ENCODE measurements at regions not wholly inside any gene's neighbourhood (a gene's known extent, or its start where the extent isn't known, plus 50 kb on each side); places are given as distances from the start of the nearest gene placed in this dataset.
"Not testable (repeated sequence)": the region's sequence is repeated elsewhere in the genome, so short reads cannot be mapped to it uniquely, and the experiment has no call there.

- DNase-seq (ENCODE audit: low spot score): no peak
Measured at GRCh38 chr3:194950906-194951628, 265.4 kb downstream of the FAM43A start.

GRCh38 chr3:194951629-194951920, 265.9 kb downstream of the FAM43A start:
- not testable (repeated sequence) for DNase-seq (ENCODE audit: low spot score)

GRCh38 chr3:194951931-194952582, 266.4 kb downstream of the FAM43A start:
- no peak for DNase-seq (ENCODE audit: low spot score)

- DNase-seq (ENCODE audit: low spot score): no peak
Measured at GRCh38 chr3:194952841-194953241, 267.2 kb downstream of the FAM43A start.

DNA sequence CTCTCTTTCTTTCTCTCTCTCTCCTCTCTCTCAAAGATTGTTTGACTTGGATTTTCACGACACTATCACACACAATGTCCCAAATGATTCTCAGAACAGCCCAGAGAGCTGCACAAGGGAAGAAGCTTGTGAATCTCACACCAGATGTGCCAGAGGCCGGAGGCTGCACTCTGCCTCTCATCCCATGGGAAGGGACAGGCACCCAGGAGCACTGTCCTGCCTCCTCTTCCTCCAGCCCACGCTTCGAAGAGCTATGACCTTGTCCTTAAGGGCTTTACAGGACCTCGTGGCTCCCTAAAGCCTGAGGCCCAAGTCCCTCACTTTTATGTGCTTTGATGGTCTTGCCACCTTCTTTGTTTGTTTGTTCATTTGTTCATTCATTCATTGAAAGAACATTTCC, 267.6 kb downstream of the FAM43A start:
- no peak for DNase-seq (ENCODE audit: low spot score)

DNA sequence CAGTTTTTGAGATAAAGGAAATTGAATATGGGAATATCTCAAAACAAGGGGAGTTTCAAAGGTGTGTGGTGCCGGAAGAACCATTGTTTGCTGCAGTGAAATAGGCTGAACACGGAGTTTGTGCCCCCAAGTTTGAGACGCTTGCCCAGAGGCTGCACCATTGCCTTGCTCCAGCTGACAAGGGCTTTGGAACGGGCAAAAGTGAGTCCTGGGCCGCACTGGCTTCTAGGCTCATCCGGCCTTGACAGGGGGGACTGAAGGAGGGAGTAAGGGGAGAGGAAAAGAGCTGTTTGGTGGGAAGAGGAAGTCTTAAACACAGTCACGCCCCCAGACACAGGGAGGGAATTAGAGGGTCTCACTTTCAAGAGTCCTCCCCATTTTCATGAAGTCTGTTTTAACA, 269.9 kb downstream of the FAM43A start:
- no peak for DNase-seq (ENCODE audit: low spot score)

DNA sequence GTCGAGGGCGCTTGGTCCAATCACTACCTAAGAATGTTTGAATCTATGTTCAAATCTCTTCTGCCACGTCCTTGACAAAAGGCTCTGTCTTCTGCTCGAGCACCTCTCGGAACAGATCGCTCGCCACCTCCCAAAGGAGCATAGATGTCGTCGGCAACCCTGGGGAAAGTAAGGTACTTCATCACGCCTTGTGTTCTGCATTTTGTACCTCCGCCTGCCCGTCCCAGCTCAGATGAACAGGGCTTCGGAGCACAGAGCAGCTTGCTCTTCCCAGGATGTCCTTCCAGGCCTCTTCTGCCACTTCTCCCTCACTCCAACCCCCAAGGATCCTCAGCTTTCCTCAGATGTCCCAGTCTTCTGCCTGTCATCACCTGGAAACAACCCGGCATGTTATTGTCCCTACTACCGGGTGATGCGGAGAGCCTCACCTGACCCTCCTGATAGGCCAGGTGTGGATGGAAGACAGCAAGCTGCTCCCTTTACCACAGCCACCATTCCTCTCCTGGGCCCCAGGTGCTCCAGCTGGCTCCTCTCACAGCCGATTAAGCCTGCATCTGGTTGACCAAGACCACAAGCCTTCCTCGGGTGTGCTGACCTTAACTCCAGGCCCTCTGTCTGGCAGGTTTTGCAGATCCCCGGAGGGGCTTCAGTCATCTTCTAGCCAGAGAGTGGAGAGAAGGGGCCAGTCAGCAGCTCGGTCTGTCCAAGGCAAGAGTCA, 270.5 kb downstream of the FAM43A start:
- DNase-seq (ENCODE audit: low spot score): no peak

- DNase-seq (ENCODE audit: low spot score): no peak
Measured at GRCh38 chr3:194956697-194957396, 271.2 kb downstream of the FAM43A start.

- no peak for DNase-seq (ENCODE audit: low spot score)
Measured at GRCh38 chr3:194957743-194958240, 272.1 kb downstream of the FAM43A start.

DNA sequence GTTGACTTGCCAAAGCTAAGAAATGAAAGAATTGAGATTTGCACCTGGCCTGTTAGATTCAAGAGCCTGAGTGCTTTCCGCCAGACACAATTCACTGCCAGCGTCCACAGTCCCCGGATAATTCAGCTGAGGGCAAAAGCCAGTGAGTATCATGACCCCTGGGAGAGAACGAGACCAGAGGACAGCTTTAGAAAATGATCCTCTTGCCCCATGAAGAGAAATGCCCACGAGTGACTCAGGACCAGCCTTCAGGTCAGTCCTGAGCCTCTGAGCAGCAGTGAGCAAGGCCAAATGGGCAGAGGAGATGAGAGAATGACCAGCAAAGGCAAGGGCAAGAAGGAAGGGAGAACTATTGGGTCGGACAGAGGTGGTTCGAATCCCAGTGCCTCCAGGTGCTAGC, 273.5 kb downstream of the FAM43A start:
- DNase-seq (ENCODE audit: low spot score): no peak

- DNase-seq (ENCODE audit: low spot score): not testable (repeated sequence)
Measured at GRCh38 chr3:194959666-194960065, 274.0 kb downstream of the FAM43A start.

- no peak for DNase-seq (ENCODE audit: low spot score)
Measured at GRCh38 chr3:194960446-194961032, 274.9 kb downstream of the FAM43A start.

- DNase-seq (ENCODE audit: low spot score): no peak
Measured at GRCh38 chr3:194961149-194961548, 275.5 kb downstream of the FAM43A start.

DNA sequence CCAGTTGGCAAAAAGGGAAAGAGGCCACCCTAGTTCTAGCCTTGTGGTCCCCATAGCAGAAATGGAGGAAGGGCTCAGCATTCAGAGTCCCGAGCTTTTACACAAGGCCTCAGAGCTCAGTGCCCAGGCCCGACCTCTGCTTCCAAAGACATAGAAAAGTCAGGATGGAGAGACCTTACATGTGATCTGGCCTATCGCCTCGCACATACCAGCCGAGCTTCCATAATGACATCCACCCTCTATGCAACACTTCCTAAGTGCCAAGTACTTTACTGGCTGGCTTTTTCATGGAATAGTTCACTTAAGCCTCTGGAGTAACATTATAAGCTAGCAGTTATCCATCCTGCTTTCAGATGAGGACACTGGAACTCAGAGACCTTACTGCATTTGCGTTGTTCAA, 275.9 kb downstream of the FAM43A start:
- DNase-seq (ENCODE audit: low spot score): no peak

DNA sequence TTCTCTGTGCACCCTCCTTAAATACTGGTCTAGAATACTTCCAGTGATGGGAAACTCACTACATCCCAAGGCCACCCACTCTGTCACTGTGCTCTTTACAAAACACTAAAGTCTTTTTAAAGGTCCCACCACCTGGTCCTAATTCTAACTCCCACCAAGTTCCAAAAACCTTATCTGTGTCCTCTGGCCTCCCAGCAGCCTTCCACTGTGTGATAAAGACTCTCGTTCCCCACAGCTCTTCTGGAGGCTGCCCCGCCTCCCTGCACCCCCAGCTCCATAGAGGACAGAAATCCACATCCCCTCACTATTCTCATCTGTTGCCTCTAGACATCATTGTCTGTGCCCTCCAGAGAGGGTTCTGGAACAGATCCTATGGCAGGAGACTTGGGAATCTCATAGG, 276.4 kb downstream of the FAM43A start:
- DNase-seq (ENCODE audit: low spot score): no peak

- no peak for DNase-seq (ENCODE audit: low spot score)
Measured at GRCh38 chr3:194964809-194965208, 279.1 kb downstream of the FAM43A start.

GRCh38 chr3:194967151-194968117, 281.8 kb downstream of the FAM43A start:
- DNase-seq (ENCODE audit: low spot score): no peak

DNA sequence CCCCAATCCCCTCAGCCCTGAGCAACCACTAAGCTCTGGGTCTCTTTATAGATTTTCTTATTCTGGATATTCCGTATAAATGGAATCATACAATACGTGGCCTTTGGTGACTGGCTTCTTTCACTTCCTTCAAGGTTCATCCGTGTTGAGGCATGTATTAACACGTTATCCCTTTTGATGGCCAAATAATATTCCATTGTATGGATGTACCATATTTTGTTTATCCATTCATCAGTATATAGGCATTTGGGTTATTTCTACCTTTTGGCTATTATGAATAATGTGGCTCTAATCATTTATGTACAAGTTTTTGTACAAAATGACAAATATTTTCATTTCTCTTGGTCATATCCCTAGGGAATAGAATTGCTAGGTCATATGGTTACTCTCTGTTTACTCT, 284.4 kb downstream of the FAM43A start:
- no peak for DNase-seq (ENCODE audit: low spot score)

- no peak for DNase-seq (ENCODE audit: low spot score)
Measured at GRCh38 chr3:194971009-194971408, 285.3 kb downstream of the FAM43A start.

GRCh38 chr3:194971965-194972364, 286.3 kb downstream of the FAM43A start:
- no peak for DNase-seq (ENCODE audit: low spot score)

DNA sequence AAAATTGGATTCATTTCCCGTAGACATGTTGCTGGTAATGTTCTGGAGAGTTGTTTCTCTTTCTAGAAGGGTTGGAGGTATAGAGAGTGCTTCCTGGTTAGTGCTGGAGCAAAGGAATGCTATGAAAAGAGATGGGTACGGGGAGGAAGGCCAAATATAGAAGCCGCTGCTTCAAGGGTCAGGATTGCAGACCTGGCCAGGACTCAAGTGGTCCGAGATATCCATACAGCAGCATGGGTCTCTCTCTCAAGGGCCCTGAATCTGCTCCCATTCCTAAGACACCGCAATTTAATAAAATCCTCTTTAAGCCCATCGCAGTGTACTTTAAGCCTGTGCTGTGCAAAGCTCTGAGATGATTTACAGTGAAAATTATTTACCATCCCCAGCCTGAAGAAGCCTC, 287.0 kb downstream of the FAM43A start:
- DNase-seq (ENCODE audit: low spot score): no peak
